GM12874 (cell line): ENCODE measurements at regions not wholly inside any gene's neighbourhood (a gene's known extent, or its start where the extent isn't known, plus 50 kb on each side); places are given as distances from the start of the nearest gene placed in this dataset.

Experiments used
- CTCF ChIP-seq: IDR thresholded peaks from 2 replicates; pipeline ENCODE4 v1.5.1; 2011; ENCODE audit warnings: low read depth, mild to moderate bottlenecking, control low read depth, low read length, moderate library complexity; ENCODE audit not compliant: insufficient read depth

- no peak for TF ChIP-seq CTCF
Measured at GRCh38 chr2:21544392-21544791, 420.6 kb downstream of the TDRD15 start.

- no peak for TF ChIP-seq CTCF
Measured at GRCh38 chr2:21552981-21553380, 429.2 kb downstream of the TDRD15 start.

- TF ChIP-seq CTCF, result no peak
Measured at GRCh38 chr2:21559351-21559750, 435.6 kb downstream of the TDRD15 start.

GRCh38 chr2:21561965-21562364 is 438.2 kb downstream of the TDRD15 start:
- TF ChIP-seq CTCF, result no peak

GRCh38 chr2:21567395-21567794 is 443.6 kb downstream of the TDRD15 start:
- TF ChIP-seq CTCF, result no peak

- no peak for TF ChIP-seq CTCF
Measured at GRCh38 chr2:21571686-21572085, 447.9 kb downstream of the TDRD15 start.

- TF ChIP-seq CTCF, result no peak
Measured at GRCh38 chr2:21580391-21580790, 456.6 kb downstream of the TDRD15 start.

GRCh38 chr2:21585881-21586280 is 462.1 kb downstream of the TDRD15 start:
- no peak for TF ChIP-seq CTCF
